Small intestine (tissue), 7 donors: ENCODE measurements at regions not wholly inside any gene's neighbourhood (a gene's known extent, or its start where the extent isn't known, plus 50 kb on each side); places are given as distances from the start of the nearest gene placed in this dataset.
"Not testable (repeated sequence)": the region's sequence is repeated elsewhere in the genome, so short reads cannot be mapped to it uniquely, and the experiment has no call there.

ENCODE experiments used
- DNase-seq, 2 donors: peaks; one replicate each; pipeline versions ENCODE4 v3.0.0 to v3.0.0-alpha.2; 2013
- FAIRE-seq: peaks from 2 replicates; lab custom pipeline; 2012; peaks lifted over from hg19 to GRCh38; lab: Jason Lieb, UNC
- H3K27ac ChIP-seq, 3 donors: one replicate each; pipeline ENCODE4 v1.5.1; 2013; ENCODE audit warnings: low read length in 2 of 3, mild to moderate bottlenecking in 2 of 3, control low read depth in 1 of 3, inconsistent platforms in 1 of 3, low read depth in 1 of 3, moderate library complexity in 1 of 3
- H3K27me3 ChIP-seq, 3 donors: one replicate each; pipeline ENCODE4 v1.6.1; 2013; ENCODE audit warnings: low read length in 3 of 3, inconsistent platforms in 1 of 3; ENCODE audit not compliant: control insufficient read depth in 3 of 3, insufficient read depth in 3 of 3
- H3K36me3 ChIP-seq, 3 donors: one replicate each; pipeline ENCODE4 v1.6.1; 2013; ENCODE audit warnings: low read length in 3 of 3, inconsistent platforms in 1 of 3, low read depth in 1 of 3, mild to moderate bottlenecking in 1 of 3, moderate library complexity in 1 of 3; ENCODE audit not compliant: control insufficient read depth in 3 of 3, insufficient read depth in 2 of 3
- H3K4me1 ChIP-seq, 3 donors: one replicate each; pipeline ENCODE4 v1.6.1; 2013; ENCODE audit warnings: low read length in 2 of 3, inconsistent platforms in 1 of 3, low read depth in 1 of 3, mild to moderate bottlenecking in 1 of 3, moderate library complexity in 1 of 3; ENCODE audit not compliant: control insufficient read depth in 3 of 3, insufficient read depth in 2 of 3
- H3K4me3 ChIP-seq, 3 donors: one replicate each; pipeline ENCODE4 v1.5.1; 2013; ENCODE audit warnings: low read length in 3 of 3, control low read depth in 1 of 3, inconsistent platforms in 1 of 3, low read depth in 1 of 3, mild to moderate bottlenecking in 1 of 3, moderate library complexity in 1 of 3
- H3K9me3 ChIP-seq, 2 donors: one replicate each; pipeline ENCODE4 v1.6.1; 2013; ENCODE audit warnings: low read depth in 1 of 2, low read length in 1 of 2; ENCODE audit not compliant: control insufficient read depth in 2 of 2, insufficient read depth in 1 of 2
- WGBS, 3 donors: extraction: QIAGEN DNeasy Blood & Tissue Kit; methylation state at CpG; one replicate each; pipeline ENCODE4 v1.1.7; 2013; 5-methylcytosine and 5-hydroxymethylcytosine counted together
- donor health status: healthy with polysubstance abuse.
- donor health status: control.
- donor health status: control.
- donor health status: Bipolar disorder and iron deficiency.
- donor health status: healthy.

DNA sequence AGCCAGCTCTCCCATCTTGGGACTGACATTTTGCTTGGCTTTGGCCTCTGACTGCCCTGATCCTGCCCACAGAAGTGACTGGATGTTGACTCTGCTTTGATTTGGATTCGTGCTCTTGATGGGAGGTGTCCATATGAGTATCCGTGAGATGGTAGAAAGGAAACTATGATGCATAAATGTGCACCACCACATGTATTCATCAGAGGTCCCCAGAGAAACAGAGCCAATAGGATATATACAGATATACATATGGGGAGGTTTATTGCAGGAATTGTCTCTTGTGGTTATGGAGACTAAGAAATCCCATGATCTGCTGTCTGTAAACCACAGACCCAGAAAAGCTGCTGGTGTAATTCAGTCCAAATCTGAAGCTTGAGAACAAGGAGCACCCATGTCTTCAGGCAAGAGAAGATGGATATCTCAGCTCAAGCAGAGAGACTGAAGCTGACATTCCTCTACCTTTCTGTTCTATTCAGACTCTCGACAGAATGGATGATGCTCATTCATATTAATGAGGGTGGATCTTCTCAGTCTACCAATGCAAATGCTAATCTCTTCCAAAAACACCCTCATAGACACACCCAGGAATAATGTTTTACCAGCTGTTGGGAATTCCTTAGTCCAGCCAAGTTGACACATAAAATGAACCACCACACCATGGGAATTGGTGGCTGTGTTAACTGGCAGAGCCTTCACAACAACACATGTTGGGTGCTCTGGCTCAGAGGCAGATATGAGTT, 390.7 kb downstream of the CCSER2 start:
- no peak overlapping the region for H3K27ac ChIP-seq
- no peaks in the 10 kb centered on the region for H3K9me3 ChIP-seq
- FAIRE-seq (no peak), DNase-seq (no peak)
- no peak overlapping the region for H3K4me3 ChIP-seq
- WGBS, 3 donors = 62 to 81% (median 69%) methylated on average over 3 of the region's 3 CpGs
- H3K27me3 ChIP-seq = no peaks in the 10 kb centered on the region
- H3K36me3 ChIP-seq = no peaks in the 10 kb centered on the region
- no peaks in the 10 kb centered on the region for H3K4me1 ChIP-seq

DNA sequence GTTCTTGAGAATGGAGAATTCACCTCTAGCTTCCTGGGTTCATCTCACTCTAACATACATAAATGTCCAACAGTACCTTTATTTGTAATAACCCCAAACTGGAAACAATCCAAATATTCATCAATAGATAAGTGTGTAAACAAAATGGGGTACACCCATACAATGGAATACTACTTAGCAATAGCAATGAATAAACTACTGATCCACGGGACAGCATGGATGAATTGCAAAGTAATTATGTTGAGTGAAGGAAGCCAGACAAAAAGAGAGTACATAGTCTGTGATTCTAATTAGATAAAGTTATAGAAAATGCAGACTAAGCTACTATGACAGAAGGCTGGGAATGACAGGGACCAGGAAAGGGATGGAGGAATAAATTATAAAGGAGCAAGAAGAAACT, 391.3 kb downstream of the CCSER2 start:
- 61 to 79% (median 67%) methylated on average over 1 of the region's 1 CpG for WGBS, 3 donors
- no peak overlapping the region for H3K27ac ChIP-seq
- H3K36me3 ChIP-seq = no peaks in the 10 kb centered on the region
- H3K4me1 ChIP-seq = no peaks in the 10 kb centered on the region
- H3K4me3 ChIP-seq = no peak overlapping the region
- H3K9me3 ChIP-seq = no peaks in the 10 kb centered on the region
- FAIRE-seq = no peak
- DNase-seq = no peak
- H3K27me3 ChIP-seq = no peaks in the 10 kb centered on the region

- Histone ChIP-seq H3K27me3 (no peaks in the 10 kb centered on the region), H3K4me3 (no peak overlapping the region), H3K36me3 (no peaks in the 10 kb centered on the region), H3K27ac (no peak overlapping the region), H3K4me1 (no peaks in the 10 kb centered on the region), H3K9me3 (no peaks in the 10 kb centered on the region)
- DNase-seq = no peak
- FAIRE-seq = no peak
- 68 to 81% (median 70%) methylated on average over 5 of the region's 5 CpGs for WGBS, 3 donors
Measured at GRCh38 chr10:84727398-84727797, 399.0 kb downstream of the CCSER2 start.

DNA sequence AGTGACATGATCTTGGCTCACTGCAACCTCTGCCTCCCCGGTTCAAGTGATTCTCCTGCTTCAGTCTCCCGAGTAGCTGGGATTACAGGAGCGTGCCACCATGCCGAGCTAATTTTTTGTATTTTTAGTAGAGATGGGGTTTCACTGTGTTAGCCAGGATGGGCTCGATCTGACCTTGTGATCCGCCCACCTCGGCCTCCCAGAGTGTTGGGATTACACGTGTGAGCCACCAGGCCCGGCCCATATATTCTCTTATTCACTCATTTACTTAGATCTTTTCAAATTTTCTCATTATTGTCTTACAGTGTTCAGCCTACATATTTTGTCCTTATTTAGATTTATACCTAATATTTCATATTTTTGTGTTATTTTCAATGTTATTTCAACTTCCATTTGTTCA, 410.7 kb downstream of the CCSER2 start:
- H3K27me3 ChIP-seq, H3K9me3 ChIP-seq, DNase-seq, H3K36me3 ChIP-seq, H3K4me1 ChIP-seq, FAIRE-seq, H3K4me3 ChIP-seq, H3K27ac ChIP-seq: not testable (repeated sequence)
- WGBS, 3 donors = 69 to 76% (median 74%) methylated on average over 9 of the region's 9 CpGs

DNA sequence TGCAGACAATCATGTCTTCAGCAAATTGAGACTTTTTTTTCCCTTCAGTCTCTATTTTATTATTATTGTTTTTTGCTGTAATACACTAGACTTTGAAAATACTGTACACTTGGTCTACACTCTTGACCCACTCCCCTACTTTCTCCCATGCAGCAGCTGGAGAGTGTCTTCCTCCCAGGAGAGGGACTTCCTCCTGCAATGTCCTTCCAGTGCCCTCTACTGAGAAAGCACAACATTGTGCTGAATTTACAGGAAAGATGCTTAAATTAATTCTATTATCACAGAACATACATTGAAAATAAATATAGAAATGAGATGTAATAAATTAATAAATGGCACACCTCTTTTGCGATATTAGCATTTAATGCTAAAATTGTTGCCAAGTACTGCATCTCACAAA, 411.3 kb downstream of the CCSER2 start:
- Histone ChIP-seq H3K4me1 (no peaks in the 10 kb centered on the region), H3K36me3 (no peaks in the 10 kb centered on the region), H3K27me3 (no peaks in the 10 kb centered on the region), H3K4me3 (no peak overlapping the region), H3K9me3 (no peaks in the 10 kb centered on the region), H3K27ac (no peak overlapping the region)
- 91 to 93% (median 91%) methylated on average over 1 of the region's 1 CpG for WGBS, 3 donors
- FAIRE-seq (no peak), DNase-seq (no peak)

DNA sequence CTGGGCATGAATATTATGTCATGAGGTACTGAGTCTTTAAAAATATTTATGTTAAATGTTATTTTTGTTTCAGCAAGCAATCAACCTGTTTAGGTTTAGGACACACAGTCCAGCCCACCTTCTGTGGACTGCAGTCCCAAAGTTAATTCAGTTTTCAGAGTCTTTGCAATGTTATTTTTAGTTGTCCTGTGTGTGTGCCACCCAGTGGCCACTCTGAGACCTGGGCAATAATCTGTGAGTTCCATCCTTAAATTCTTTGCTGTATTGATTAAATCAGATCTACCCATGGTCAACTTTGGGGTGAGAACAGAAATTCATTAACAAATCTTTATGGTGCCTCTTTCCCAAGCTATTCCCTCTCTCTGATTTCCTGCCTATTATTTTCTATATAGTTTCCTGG, 415.1 kb downstream of the CCSER2 start:
- Histone ChIP-seq H3K4me3 (no peak overlapping the region), H3K36me3 (no peaks in the 10 kb centered on the region), H3K9me3 (no peaks in the 10 kb centered on the region), H3K4me1 (no peaks in the 10 kb centered on the region), H3K27ac (no peak overlapping the region), H3K27me3 (no peaks in the 10 kb centered on the region)
- FAIRE-seq = no peak
- no peak for DNase-seq

GRCh38 chr10:84755311-84755710, 426.9 kb downstream of the CCSER2 start:
- Histone ChIP-seq H3K4me3 (no peak overlapping the region), H3K36me3 (no peaks in the 10 kb centered on the region), H3K27ac (no peak overlapping the region), H3K27me3 (no peaks in the 10 kb centered on the region), H3K9me3 (no peaks in the 10 kb centered on the region), H3K4me1 (no peaks in the 10 kb centered on the region)
- 76 to 79% (median 77%) methylated on average over 7 of the region's 7 CpGs for whole genome bisulfite sequencing, 3 donors
- FAIRE-seq (no peak), DNase-seq (no peak)

- H3K9me3 ChIP-seq, H3K27me3 ChIP-seq, H3K4me1 ChIP-seq, FAIRE-seq, H3K4me3 ChIP-seq, H3K36me3 ChIP-seq, DNase-seq, H3K27ac ChIP-seq: not testable (repeated sequence)
- WGBS, 3 donors = 92 to 97% (median 96%) methylated on average over 2 of the region's 3 CpGs
Measured at GRCh38 chr10:84756653-84757052, 428.3 kb downstream of the CCSER2 start.
